GM18909 (cell line): ENCODE measurements at regions not wholly inside any gene's neighbourhood (a gene's known extent, or its start where the extent isn't known, plus 50 kb on each side); places are given as distances from the start of the nearest gene placed in this dataset.
"Not testable (repeated sequence)": the region's sequence is repeated elsewhere in the genome, so short reads cannot be mapped to it uniquely, and the experiment has no call there.

ENCODE experiments used
- ATAC-seq: cut with Tn5 transposase; IDR thresholded peaks from one replicate; pipeline ENCODE4 v1.9.1; 2021; ENCODE audit warnings: mild to moderate bottlenecking; ENCODE audit not compliant: unreplicated experiment, poor library complexity

- ATAC-seq: no peak
These were observed 99.4 kb upstream of the FNDC3A start for GRCh38 chr13:48876289-48876688.

GRCh38 chr13:48879432-48879831, 96.3 kb upstream of the FNDC3A start:
- no peak for ATAC-seq

DNA sequence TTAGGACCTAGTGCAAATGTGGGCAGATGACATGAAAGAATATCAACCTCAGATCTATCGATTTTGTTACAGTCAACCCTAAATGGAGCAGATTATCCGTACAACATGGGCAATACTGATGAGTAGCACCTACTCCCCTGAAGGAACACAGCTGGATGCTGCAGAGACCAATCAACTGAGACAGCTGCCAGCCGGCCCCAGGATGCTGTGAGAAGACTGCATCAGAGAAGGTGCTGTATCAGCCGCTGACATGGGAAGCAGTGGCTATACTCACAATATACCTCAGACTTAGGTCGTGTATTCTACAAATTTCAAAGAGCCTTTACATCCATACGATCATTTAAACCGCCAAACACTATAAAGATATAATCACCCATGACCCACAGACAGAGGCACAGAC, 95.9 kb upstream of the FNDC3A start:
- ATAC-seq: no peak

GRCh38 chr13:48883786-48884185, 91.9 kb upstream of the FNDC3A start:
- not testable (repeated sequence) for ATAC-seq

GRCh38 chr13:48885027-48885395, 90.7 kb upstream of the FNDC3A start:
- no peak for ATAC-seq

DNA sequence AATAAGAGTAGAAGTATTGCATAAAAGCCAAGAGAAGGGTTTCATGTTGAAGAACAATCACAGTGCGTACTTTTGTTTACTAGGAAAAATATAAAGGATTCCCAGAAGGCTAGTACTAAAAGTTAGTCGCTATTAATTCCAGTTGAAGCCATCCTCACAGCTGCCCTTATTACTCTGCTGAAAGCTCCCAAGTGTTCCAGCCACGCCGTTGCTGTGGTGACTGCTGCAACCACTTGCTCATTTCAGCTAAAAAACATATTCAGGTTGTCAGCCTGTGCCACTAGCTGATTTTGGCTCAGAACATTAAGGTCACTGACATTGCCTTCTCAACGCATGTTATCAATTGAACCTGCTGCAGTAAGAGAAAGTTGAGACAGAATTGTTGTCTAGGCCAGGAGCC, 87.1 kb upstream of the FNDC3A start:
- no peak for ATAC-seq

- ATAC-seq: no peak
These were observed 85.3 kb upstream of the FNDC3A start for GRCh38 chr13:48890391-48890790.

GRCh38 chr13:48891586-48891985, 84.1 kb upstream of the FNDC3A start:
- ATAC-seq: no peak

DNA sequence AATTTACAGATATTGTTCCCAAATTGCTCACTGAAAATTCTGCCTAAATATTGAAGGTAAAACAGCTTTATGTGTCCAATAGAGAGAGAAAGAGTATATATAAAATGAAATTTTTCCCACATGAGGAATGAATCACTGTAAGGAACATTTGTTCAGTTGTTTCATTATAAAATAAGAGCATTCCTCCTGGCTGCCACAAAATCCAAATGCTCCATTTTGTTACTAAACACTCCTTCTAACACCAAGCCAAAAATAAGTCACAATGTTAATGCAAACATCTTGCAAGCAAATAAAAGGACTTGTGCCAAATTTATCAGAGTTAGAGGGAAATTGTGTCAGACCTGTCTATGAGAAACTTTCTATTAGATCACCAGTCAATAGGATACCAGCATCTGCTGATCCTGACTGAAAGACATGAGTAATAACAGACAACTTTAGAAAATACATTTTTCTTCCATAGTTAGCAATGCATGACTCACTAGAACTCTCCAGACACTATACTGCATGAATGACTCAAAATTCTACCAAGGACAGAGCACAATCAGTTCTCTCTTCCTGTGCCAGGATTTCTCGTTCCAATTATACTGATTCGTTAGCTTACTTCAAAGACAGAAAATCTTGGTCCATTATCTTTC, 83.5 kb upstream of the FNDC3A start:
- ATAC-seq: no peak

DNA sequence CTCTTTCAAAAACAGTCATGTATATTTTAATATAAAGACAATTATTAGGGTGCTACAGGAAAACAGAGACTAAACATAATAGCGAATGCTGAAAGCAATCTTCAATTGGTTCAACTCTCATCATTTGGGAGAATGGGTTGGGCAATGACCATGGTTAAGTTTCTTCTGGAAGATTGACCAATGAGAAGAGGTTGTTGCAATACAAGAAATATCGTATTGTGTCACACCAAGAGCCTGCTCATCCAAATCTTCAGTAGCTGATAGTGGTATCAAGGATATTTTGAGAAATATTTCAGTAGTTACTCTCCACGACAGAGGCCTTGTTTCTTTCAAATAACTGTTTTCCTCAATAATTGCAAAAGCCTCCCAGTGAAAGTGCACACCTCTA, 83.0 kb upstream of the FNDC3A start:
- ATAC-seq: no peak

DNA sequence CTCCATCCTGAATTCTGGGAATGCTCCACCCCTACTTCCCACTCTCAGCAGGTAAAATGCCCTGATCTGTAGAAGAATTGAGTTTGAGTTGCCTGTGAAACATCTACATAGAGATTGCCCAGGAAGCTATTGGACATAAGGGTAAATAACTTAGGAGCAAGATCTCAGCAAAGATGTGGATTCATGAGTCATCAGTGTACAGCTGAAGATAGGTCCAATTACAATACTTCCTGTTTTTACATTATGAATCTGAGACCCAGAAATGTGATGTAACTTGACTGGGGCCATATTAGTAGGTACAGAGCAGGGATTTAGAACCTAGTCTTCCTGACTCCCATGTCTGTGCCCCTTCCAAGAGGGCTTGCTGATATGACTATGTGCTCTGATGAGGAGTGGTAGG, 79.4 kb upstream of the FNDC3A start:
- no peak for ATAC-seq

DNA sequence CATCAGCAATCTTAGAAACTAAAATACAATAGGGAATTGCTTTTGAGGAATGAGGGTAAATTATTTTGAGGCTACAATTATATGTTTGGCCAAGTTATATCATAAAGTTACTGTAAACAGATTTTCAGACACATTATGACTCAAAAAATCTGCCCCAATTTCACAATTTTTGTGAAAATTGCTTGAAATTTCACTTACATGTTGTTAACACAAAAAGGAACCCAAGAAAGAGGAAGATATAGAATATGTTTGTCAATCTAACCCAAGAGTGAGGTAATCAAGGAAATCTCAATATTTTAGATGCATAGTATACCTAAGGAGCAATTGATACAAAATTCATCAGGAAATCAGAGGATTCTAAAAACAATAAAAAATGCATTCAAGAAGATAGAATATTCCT, 73.9 kb upstream of the FNDC3A start:
- no peak for ATAC-seq

GRCh38 chr13:48902368-48902767, 73.3 kb upstream of the FNDC3A start:
- no peak for ATAC-seq

DNA sequence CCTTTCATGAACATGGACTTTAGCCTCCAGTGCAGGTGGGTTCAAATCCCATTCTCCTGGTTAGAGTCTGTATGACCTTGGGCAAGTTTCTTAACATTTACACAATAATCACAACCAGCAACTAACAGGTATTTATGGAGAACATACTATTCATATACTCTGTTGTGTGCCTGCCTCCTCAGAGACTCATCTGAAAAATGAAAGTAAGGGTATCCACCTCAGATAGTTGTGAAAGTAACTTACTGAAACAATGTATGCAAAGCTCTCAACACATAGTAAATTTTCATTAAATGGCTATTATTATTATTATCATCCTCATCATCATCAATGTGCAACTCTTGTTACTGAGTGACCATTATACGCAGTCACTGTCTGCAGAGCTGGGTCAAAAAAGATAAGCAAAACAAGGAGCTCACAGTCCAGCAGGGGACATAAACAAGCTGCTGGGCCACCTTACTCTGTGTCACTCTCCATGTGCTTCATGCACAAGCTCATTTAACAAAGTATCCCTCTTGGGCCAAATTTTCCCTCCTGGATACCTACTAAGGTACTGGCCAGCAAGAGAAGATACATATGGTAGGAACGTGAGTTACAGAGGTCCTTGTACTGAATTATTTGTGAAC, 70.9 kb upstream of the FNDC3A start:
- ATAC-seq: no peak

DNA sequence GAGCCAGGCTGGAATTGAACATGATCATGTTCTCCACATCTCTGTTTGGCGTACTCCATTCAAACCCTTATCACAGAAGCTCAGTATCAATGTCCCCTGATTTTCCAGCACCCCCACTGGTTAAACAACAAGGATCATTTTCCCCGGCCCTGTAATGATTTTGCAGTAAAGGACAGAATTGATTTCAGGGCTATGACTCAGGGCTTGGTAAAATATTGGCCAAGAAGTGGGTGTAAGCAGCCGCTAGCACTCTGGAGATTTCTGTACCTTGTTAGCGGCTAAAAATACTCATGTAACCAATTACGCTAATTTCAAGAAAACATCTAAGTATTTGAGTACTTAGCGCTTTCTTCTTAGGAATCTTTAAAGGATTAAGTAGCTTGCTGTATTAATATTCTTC, 69.5 kb upstream of the FNDC3A start:
- no peak for ATAC-seq

GRCh38 chr13:48908381-48909055, 67.2 kb upstream of the FNDC3A start:
- no peak for ATAC-seq

DNA sequence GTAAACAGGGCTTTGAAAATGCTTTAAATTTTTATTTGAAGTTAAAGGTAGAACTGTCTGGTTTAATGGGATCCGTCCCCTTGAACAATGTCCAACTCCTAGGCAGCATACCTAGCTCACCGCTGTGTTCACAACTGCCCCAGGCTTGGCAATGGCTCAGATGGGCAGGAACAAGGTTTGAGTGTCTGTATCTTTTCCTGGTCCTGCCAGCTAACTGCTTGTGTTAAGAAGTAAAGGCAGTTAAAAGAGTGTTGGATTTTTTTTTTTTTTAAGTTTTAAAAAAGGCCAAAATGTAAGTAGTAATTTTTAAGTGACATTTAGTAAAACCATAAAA, 66.7 kb upstream of the FNDC3A start:
- ATAC-seq: no peak

DNA sequence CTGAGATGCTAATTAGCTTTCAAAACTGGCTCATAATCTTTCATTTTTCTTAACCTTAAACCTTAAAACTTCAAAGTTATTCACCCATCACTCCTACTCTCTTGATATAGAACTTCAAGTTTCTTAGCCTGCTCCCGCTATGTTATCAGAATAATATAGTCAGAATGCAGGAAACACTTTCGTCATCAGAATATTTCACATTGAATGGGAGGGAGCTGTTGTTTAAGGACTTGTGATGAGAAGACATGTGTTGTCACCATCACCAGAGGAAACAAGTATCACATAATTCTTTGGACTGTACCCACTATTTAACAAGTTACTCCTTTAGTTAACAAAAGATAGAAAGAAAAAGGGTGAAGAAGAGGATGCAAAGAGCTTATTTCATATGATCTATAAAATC, 65.0 kb upstream of the FNDC3A start:
- ATAC-seq: no peak

DNA sequence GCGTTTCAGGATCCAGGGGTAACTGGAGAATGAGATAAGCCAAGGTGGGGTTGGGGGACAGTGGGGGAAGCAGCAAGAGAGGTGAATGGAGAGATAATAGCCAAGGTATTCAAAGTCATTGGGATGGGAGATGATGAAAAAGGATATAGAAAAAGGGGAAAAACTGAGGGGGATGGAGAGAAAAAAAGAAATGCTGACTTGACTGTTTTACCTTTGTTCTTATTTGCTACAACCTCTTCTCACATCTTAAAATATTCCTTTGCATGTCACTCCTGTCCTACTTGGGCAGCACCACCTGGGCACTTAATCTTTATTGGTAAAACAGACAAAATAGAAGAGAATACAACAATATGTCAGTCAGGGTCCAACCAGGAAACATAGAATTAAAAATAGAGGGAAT, 56.0 kb upstream of the FNDC3A start:
- ATAC-seq: no peak

DNA sequence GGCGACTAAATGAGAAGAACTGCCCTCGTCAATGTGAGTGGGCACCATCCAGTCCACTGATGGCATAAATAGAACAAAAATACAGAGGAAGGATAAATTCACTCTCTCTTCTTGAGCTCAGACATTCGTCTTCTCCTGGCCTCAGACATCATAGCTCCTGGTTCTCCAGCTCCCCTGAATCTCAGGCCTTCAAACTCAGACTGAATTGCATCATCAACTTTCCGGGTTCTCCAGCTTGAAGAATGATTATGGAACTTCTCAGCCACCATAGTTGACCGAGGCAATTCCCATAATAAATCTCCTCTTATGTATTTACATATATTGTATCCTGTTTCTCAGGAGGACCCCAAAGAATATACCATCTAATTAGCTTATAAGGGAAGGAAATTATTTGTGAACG, 55.0 kb upstream of the FNDC3A start:
- ATAC-seq: no peak

DNA sequence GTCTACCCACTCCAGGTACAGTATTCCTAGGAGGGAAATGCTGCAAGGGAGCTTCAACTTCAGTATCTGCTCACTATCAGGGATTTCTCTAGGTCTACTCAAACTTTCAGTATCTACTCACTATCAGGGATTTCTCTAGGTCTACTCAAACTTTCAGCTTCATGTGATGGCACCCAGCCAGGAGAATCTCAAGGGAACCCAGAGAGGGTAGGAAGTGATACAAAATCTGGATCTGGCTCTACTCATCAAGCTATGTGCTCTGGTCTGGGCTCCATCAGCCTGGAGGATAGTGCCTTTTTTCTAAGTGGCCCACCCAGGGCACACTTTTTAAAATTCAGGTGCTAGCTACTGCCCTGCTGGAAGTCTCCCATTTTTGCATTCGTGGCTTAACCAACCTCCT, 52.3 kb upstream of the FNDC3A start:
- ATAC-seq: no peak

DNA sequence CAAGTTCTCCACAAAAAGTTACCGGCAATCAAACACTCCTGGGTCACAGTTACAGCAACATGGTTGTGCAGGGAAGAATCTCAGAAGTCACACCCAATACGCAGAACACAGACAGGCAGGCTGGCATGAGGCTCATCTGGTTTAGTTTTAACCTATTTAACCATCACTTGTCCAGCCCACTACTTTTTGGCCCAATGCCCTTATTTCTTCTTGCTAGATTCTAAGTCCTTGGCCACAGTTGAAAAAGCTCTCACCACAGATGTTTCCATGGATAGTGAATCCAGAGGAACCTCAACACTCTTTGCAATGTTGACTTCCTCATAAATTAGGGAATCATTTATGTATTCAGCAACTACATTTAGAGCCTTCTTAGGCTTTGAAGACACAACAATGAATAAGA, 50.7 kb upstream of the FNDC3A start:
- no peak for ATAC-seq
